ENCODE measurements at regions not wholly inside any gene's neighbourhood (a gene's known extent, or its start where the extent isn't known, plus 50 kb on each side); places are given as distances from the start of the nearest gene placed in this dataset.

DNA sequence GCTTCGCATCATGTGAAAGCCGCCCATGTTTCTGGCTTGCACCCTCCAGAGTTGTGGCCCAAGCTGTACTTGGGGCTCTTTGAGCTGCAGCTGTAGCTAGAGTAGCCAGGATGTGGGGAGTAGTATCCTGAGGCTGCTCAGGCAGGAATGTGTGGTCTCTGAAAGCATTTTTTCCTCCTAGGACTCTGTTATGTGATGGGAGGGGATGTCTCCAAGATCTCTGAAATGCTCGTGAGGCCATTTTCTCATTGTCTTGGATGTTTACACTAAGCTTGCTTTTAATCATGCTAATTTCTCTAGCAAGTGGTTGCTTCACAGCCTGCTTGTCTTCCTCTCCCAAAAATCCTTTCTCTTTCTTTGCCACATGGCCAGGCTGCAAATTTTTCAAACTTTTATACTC is 687.6 kb downstream of the DCDC2C start:
- DNase-seq (ENCODE audit: low spot score) = no peak
- TF ChIP-seq, protein P1, sequence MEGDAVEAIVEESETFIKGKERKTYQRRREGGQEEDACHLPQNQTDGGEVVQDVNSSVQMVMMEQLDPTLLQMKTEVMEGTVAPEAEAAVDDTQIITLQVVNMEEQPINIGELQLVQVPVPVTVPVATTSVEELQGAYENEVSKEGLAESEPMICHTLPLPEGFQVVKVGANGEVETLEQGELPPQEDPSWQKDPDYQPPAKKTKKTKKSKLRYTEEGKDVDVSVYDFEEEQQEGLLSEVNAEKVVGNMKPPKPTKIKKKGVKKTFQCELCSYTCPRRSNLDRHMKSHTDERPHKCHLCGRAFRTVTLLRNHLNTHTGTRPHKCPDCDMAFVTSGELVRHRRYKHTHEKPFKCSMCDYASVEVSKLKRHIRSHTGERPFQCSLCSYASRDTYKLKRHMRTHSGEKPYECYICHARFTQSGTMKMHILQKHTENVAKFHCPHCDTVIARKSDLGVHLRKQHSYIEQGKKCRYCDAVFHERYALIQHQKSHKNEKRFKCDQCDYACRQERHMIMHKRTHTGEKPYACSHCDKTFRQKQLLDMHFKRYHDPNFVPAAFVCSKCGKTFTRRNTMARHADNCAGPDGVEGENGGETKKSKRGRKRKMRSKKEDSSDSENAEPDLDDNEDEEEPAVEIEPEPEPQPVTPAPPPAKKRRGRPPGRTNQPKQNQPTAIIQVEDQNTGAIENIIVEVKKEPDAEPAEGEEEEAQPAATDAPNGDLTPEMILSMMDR (IDR thresholded peaks at IDR 0.05; ENCODE audit: borderline replicate concordance, control extremely low read depth, extremely low read depth, insufficient read depth, missing control alignments) = no peak
- in situ Hi-C loops (cut with MboI; ENCODE audit: low sequenced_read_pairs, unreplicated experiment) = no loop called here

DNA sequence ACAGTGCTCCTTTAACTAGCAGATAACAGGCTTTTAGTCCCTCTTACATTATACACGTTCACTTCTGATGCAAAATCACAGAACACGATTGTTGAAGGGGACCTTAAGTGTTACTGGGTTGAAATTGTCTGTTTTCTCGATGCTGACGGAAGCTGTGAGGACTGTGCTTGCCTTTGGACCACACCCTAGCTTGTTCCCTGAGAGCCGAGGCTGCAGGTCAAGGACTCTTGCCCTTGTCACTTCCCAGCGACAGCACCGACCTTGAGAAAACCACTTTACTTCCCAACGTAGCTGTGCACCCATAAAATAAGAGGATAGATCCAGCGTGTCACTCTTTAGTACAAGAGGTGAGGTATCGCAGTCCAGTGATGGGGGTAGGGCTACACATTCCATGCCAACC is 701.0 kb downstream of the DCDC2C start:
- DNase-seq (ENCODE audit: low spot score) = no peak
- TF ChIP-seq, protein P1 (IDR thresholded peaks at IDR 0.05; ENCODE audit: borderline replicate concordance, control extremely low read depth, extremely low read depth, insufficient read depth, missing control alignments) = no peak
- in situ Hi-C loops (cut with MboI; ENCODE audit: low sequenced_read_pairs, unreplicated experiment) = no loop called here

DNA sequence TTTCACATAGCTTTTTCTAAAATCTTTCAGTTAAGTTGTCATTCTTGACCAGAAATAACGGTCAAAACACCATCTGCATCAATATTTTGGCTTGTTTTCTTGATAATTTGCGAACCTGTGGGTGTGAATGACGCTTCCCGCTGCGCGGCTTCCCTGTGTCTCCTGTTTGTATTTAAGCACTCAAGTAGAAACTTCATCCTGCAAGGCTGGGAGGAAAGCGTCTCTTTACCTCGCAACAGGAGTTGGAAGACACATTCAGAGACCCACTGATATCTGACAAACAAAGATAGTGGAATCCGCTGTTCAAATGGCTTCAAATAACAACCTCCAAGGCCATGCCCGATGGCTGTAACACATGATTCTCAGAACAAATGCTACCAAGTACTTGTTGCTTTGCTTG is 704.9 kb downstream of the DCDC2C start:
- TF ChIP-seq, protein P1 (IDR thresholded peaks at IDR 0.05; ENCODE audit: borderline replicate concordance, control extremely low read depth, extremely low read depth, insufficient read depth, missing control alignments) = no peak
- in situ Hi-C loops (cut with MboI; ENCODE audit: low sequenced_read_pairs, unreplicated experiment) = no loop called here
- DNase-seq (ENCODE audit: low spot score) = no peak

DNA sequence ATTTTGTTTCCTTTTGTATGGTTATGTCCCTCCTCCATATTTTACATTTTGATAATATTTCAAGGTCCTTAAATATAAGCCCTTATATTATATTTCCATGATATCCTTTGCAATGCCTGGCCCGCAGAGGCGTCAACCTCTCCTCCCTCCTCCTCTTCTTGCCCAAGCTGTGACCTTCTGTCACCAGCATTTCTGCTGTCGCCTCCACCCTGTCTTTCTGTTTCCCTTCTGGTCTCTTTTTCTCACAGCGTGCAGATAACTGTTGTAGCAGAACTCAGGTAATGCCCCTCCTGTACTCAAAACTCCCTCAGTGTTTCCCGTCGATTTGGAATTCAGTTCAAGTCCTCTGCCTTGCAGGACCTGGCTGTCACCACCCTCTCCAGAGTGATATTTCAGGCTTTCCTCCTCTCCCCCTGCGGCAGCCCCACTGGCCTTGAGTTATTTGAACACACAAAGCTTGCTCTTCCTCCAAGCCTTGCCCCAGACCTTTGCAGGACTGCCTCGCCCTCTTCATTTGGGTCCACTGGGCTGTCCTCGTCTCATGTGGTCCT is 709.3 kb downstream of the DCDC2C start:
- in situ Hi-C loops (cut with MboI; ENCODE audit: low sequenced_read_pairs, unreplicated experiment) = no loop called here
- DNase-seq (ENCODE audit: low spot score) = no peak
- TF ChIP-seq, protein P1 (IDR thresholded peaks at IDR 0.05; ENCODE audit: borderline replicate concordance, control extremely low read depth, extremely low read depth, insufficient read depth, missing control alignments) = no peak

DNA sequence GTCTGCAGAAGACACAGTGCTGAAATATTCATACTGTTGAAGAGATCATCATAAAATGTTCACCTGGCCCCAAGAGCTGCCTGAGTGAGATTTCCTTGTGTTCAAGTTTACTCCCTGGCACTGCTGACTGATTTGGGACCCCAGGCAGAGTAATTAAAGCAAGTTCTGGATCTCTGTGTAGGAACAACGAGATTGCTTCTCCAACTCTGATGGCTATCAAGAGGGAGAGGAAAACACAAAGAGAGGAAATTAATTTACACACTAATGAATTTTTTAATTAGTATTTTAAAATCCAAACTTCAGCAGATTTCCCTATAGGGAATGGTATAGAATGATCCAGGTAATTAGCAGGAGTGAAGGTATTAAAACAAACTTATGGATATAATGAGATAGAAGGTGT is 711.8 kb downstream of the DCDC2C start:
- in situ Hi-C loops (cut with MboI; ENCODE audit: low sequenced_read_pairs, unreplicated experiment) = no loop called here
- DNase-seq (ENCODE audit: low spot score) = no peak
- TF ChIP-seq, protein P1 (IDR thresholded peaks at IDR 0.05; ENCODE audit: borderline replicate concordance, control extremely low read depth, extremely low read depth, insufficient read depth, missing control alignments) = no peak

DNA sequence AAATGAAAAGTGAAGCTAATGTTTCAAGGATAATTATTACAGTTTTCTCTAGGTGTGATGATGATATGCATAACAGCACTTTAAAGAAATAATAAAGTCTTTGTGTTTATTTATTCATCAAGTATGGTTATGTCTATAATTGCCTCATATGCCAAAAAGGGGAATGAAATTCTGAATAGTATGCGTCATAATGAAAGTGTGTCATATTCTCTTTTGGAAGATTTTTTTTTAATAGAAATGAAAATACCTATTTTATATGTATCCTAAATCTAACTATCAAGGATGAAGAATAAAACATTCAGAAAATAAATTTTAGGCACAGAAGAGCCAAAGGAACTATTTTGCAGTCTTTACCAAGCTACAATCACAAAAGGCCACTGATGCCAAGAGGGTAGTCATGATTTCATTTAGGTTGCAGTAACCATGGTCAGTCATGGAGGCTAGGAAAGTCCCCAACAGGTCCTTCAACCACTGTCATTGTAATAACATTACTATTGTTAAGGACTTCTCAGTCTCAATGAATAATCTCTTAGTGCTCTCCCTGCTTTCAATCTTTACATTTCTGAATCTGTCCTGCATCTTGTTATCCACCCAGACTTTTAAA is 712.5 kb downstream of the DCDC2C start:
- in situ Hi-C loops (cut with MboI; ENCODE audit: low sequenced_read_pairs, unreplicated experiment) = no loop called here
- no peak for DNase-seq (ENCODE audit: low spot score)
- TF ChIP-seq, protein P1 (IDR thresholded peaks at IDR 0.05; ENCODE audit: borderline replicate concordance, control extremely low read depth, extremely low read depth, insufficient read depth, missing control alignments) = no peak
